GM23338 (cell line): ENCODE measurements at regions not wholly inside any gene's neighbourhood (a gene's known extent, or its start where the extent isn't known, plus 50 kb on each side); places are given as distances from the start of the nearest gene placed in this dataset.

Experiments used
- CTCF ChIP-seq, 2 experiments: fragments of 200-600 bp in 1 of 2; sonication (generic) in 1 of 2; conservative IDR thresholded peaks; 2 replicates each; pipeline versions ENCODE4 v1.5.1 to v1.6.1; 2016 to 2017; ENCODE audit warnings: antibody characterized with exemption in 2 of 2, low read depth in 2 of 2, mild to moderate bottlenecking in 2 of 2, moderate library complexity in 1 of 2
- EZH2 ChIP-seq: fragments of 200-600 bp; sonication (generic); IDR thresholded peaks from one replicate; pipeline ENCODE4 v1.8.0; 2017; ENCODE audit warnings: antibody characterized with exemption, mild to moderate bottlenecking, low read depth; ENCODE audit not compliant: unreplicated experiment
- POLR2AphosphoS5 ChIP-seq: IDR thresholded peaks from 2 replicates; pipeline ENCODE4 v1.6.1; 2016; ENCODE audit warnings: antibody characterized with exemption, low read depth
- REST ChIP-seq: IDR thresholded peaks from one replicate; pipeline ENCODE4 v1.6.1; 2018; ENCODE audit warnings: antibody characterized with exemption; ENCODE audit not compliant: unreplicated experiment
- ZNF114 ChIP-seq: fragments of 250-450 bp; sonication (Bioruptor Pico); IDR thresholded peaks from 2 replicates; pipeline ENCODE4 v1.5.0; 2020; ENCODE audit warnings: mild to moderate bottlenecking, moderate library complexity

DNA sequence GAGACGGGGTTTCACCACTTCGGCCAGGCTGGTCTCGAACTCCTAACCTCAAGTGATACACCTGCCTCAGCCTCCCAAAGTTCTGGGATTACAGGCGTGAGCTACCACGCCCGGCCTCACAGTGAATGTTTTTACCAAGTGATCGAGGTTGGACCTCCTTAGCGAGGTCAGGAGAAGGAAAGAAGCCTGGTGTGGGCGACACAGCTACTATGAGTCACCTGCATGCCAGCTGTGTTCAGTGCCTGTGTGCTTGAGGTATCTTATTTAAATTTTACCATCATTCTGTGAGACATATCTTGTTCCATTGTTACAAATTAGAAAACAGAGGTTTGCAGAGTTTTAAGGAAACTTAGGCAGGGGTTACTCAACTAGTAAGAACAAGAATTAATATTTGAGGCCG is 174.8 kb upstream of the DYNLRB2 start:
- TF ChIP-seq CTCF (conservative IDR thresholded peaks at IDR 0.05; ENCODE audit: low read depth in 2 of 2) = no peak
- TF ChIP-seq ZNF114 = no peak
- no peak for TF ChIP-seq POLR2AphosphoS5
- no peak for TF ChIP-seq EZH2
- no peak for TF ChIP-seq REST
